RWPE1 (cell line): ENCODE measurements at regions not wholly inside any gene's neighbourhood (a gene's known extent, or its start where the extent isn't known, plus 50 kb on each side); places are given as distances from the start of the nearest gene placed in this dataset.

Experiments used
- CTCF ChIA-PET: fragments of 350-600 bp; sonication (Branson Sonifier 250); formaldehyde crosslinking; extraction: SDS; loops from one replicate; lab custom pipeline; 2021; lab: Yijun Ruan, JAX
- POLR2A ChIA-PET: fragments of 400-600 bp; formaldehyde crosslinking; extraction: SDS; loops from one replicate; lab custom pipeline; 2020; ENCODE audit warnings: antibody characterized with exemption; ENCODE audit not compliant: low non-redundant PET; lab: Yijun Ruan, JAX
- DNase-seq: peaks from one replicate; pipeline ENCODE4 v3.0.0; 2012; ENCODE audit warnings: low spot score
- H3K27ac ChIP-seq: fragments of 450-650 bp; 2 replicates; pipeline ENCODE4 v1.5.1; 2017
- TF ChIP-seq, protein P1 (sequence below): fragments of 450-650 bp; conservative IDR thresholded peaks from 2 replicates; pipeline ENCODE4 v1.5.1; 2017; ENCODE audit warnings: low read depth, mild to moderate bottlenecking

GRCh38 chr3:158912188-158912587 is 110.3 kb downstream of the MFSD1 start:
- H3K27ac ChIP-seq, result no peak overlapping the region
- POLR2A ChIA-PET, result no interaction called here
- TF ChIP-seq, protein P1, sequence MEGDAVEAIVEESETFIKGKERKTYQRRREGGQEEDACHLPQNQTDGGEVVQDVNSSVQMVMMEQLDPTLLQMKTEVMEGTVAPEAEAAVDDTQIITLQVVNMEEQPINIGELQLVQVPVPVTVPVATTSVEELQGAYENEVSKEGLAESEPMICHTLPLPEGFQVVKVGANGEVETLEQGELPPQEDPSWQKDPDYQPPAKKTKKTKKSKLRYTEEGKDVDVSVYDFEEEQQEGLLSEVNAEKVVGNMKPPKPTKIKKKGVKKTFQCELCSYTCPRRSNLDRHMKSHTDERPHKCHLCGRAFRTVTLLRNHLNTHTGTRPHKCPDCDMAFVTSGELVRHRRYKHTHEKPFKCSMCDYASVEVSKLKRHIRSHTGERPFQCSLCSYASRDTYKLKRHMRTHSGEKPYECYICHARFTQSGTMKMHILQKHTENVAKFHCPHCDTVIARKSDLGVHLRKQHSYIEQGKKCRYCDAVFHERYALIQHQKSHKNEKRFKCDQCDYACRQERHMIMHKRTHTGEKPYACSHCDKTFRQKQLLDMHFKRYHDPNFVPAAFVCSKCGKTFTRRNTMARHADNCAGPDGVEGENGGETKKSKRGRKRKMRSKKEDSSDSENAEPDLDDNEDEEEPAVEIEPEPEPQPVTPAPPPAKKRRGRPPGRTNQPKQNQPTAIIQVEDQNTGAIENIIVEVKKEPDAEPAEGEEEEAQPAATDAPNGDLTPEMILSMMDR, result no peak
- CTCF ChIA-PET, result interaction anchor here (1.3 kb wide), 1 partner anchor 348 kb away, joined by 4 read pairs; no protein-coding TSS in a partner anchor
- DNase-seq, result no peak

GRCh38 chr3:158912621-158913020 is 110.8 kb downstream of the MFSD1 start:
- DNase-seq, result no peak
- TF ChIP-seq, protein P1, result no peak
- CTCF ChIA-PET, result interaction anchor here (1.3 kb wide), 1 partner anchor 348 kb away, joined by 4 read pairs; no protein-coding TSS in a partner anchor
- H3K27ac ChIP-seq, result no peak overlapping the region
- POLR2A ChIA-PET, result no interaction called here

DNA sequence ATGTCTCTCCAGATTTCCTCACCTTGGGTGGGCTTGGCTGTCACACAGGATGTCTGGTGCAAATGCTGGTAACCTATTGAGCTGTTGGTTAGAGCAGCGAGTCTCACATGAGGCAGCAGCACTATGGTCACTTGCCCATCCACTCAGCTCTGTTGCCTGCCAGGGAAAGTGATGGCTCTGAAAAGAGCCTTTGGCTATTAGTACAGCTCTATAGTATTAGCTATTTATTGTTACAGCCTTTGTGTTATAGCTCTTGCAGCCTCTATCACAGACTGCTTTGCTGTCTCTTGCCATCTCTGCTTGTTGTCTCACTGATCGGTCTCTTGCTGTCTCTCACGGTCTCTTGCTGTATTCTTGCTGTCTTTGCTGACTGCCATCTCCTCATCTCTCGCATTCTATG is 114.3 kb downstream of the MFSD1 start:
- ChIA-PET POLR2A (no interaction called here), CTCF (no interaction called here)
- TF ChIP-seq, protein P1, result no peak
- DNase-seq, result no peak
- no peak overlapping the region for H3K27ac ChIP-seq

GRCh38 chr3:158918008-158918407 is 116.2 kb downstream of the MFSD1 start:
- ChIA-PET POLR2A (no interaction called here), CTCF (interaction anchor here (0.6 to 0.7 kb wide), 3 partner anchors 12 to 342 kb away, joined by 3 to 5 read pairs (median 4); no protein-coding TSS in a partner anchor)
- no peak overlapping the region for H3K27ac ChIP-seq
- DNase-seq, result peak; percentile 57
- TF ChIP-seq, protein P1, result peak; percentile 56

- TF ChIP-seq, protein P1, result no peak
- POLR2A ChIA-PET, result no interaction called here
- no peak overlapping the region for H3K27ac ChIP-seq
- CTCF ChIA-PET, result interaction anchor here (0.6 kb wide), 2 partner anchors 333 to 342 kb away, joined by 3 to 5 read pairs; no protein-coding TSS in a partner anchor
- no peak for DNase-seq
Observed at GRCh38 chr3:158918451-158918850, 116.6 kb downstream of the MFSD1 start.

DNA sequence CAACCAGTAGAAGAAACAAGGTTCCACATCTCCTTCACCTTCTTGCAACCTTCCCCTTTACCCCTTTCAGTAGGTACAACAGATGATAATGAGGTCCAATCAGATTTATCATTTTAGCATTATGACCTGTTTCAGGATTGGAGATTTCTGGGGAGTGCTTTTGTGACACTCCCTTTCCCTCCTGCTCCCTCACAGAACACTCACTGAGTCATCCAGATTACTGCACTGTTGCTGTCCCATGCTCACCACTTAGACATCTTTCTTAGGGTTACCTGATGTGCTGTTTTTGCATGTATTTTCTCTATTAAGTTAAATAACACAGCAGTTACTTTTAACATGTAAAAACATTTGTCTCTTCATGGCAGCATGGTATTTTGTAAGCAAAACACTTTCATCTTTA is 118.5 kb downstream of the MFSD1 start:
- CTCF ChIA-PET, result no interaction called here
- H3K27ac ChIP-seq, result no peak overlapping the region
- no peak for DNase-seq
- TF ChIP-seq, protein P1, result no peak
- POLR2A ChIA-PET, result no interaction called here
